Sigmoid colon (tissue), 6 donors: ENCODE measurements at regions not wholly inside any gene's neighbourhood (a gene's known extent, or its start where the extent isn't known, plus 50 kb on each side); places are given as distances from the start of the nearest gene placed in this dataset.

Experiments used
- DNase-seq: peaks from one replicate; pipeline ENCODE4 v3.0.0-alpha.2; 2019
- H3K27ac ChIP-seq, 4 donors: fragments of 200-600 bp; sonication (generic); one replicate each; pipeline ENCODE4 v1.5.1; 2016 to 2019; ENCODE audit warnings: mild to moderate bottlenecking in 1 of 4
- H3K27me3 ChIP-seq, 3 donors: fragments of 200-600 bp; sonication (generic); one replicate each; pipeline ENCODE4 v1.5.1; 2019; ENCODE audit warnings: mild to moderate bottlenecking in 1 of 3
- H3K36me3 ChIP-seq, 4 donors: fragments of 200-600 bp; sonication (generic); one replicate each; pipeline ENCODE4 v1.5.1; 2016 to 2019
- H3K4me1 ChIP-seq, 4 donors: fragments of 200-600 bp; sonication (generic); one replicate each; pipeline ENCODE4 v1.5.1; 2017 to 2019
- H3K4me3 ChIP-seq, 4 donors: fragments of 200-600 bp; sonication (generic); one replicate each; pipeline ENCODE4 v1.5.1; 2017 to 2019; ENCODE audit warnings: mild to moderate bottlenecking in 2 of 4, moderate library complexity in 1 of 4
- H3K9me3 ChIP-seq, 4 donors: fragments of 200-600 bp in 3 of 4; sonication (generic) in 3 of 4; one replicate each; pipeline versions ENCODE4 v1.5.1 to v1.6.1; 2013 to 2019
- CTCF ChIP-seq, 4 experiments: fragments of 450-650 bp in 3 of 4; fragments of 200-600 bp in 1 of 4; IDR thresholded peaks; one replicate each; pipeline ENCODE4 v1.5.1; 2016 to 2019; ENCODE audit warnings: antibody characterized with exemption in 4 of 4, mild to moderate bottlenecking in 3 of 4, moderate library complexity in 2 of 4
- EP300 ChIP-seq, 4 donors: sonication (generic); formaldehyde crosslinking; IDR thresholded peaks; one replicate each; pipeline ENCODE4 v1.6.1; 2017; ENCODE audit warnings: antibody characterized with exemption in 4 of 4
- POLR2A ChIP-seq, 2 donors: fragments of 450-650 bp; IDR thresholded peaks; one replicate each; pipeline ENCODE4 v1.6.1; 2016; ENCODE audit warnings: antibody characterized with exemption in 2 of 2, mild to moderate bottlenecking in 2 of 2, moderate library complexity in 2 of 2
- POLR2AphosphoS5 ChIP-seq, 4 donors: sonication (generic); formaldehyde crosslinking; IDR thresholded peaks; one replicate each; pipeline ENCODE4 v1.6.1; 2017; ENCODE audit warnings: antibody characterized with exemption in 4 of 4
- WGBS, 2 donors: extraction: QIAGEN DNeasy Blood & Tissue Kit; methylation state at CpG; one replicate each; pipeline ENCODE4 v1.1.7; 2013; 5-methylcytosine and 5-hydroxymethylcytosine counted together
- intact Hi-C: fragments of 100-400 bp; cut with DNase I; formaldehyde crosslinking; loops from one replicate; pipeline ENCODE4 v1.15.1; 2023
- donor health status: healthy with polysubstance abuse.
- donor health status: healthy.

GRCh38 chr2:150688016-150688415 lies 200.5 kb upstream of the RND3 start:
- H3K9me3 ChIP-seq: no peaks in the 10 kb centered on the region
- DNase-seq: no peak
- H3K36me3 ChIP-seq: no peaks in the 10 kb centered on the region
- H3K27me3 ChIP-seq: no peaks in the 10 kb centered on the region
- intact Hi-C loops: no loop called here
- H3K27ac ChIP-seq: no peak overlapping the region
- H3K4me3 ChIP-seq: no peak overlapping the region
- WGBS, 2 donors: 35 to 68% methylated on average over 3 of the region's 3 CpGs
- TF ChIP-seq EP300 (IDR thresholded peaks at IDR 0.05): no peak
- no peak for TF ChIP-seq CTCF (IDR thresholded peaks at IDR 0.05)
- no peak for TF ChIP-seq POLR2A (IDR thresholded peaks at IDR 0.05)
- no peak for TF ChIP-seq POLR2AphosphoS5 (IDR thresholded peaks at IDR 0.05)
- H3K4me1 ChIP-seq: no peaks in the 10 kb centered on the region

- H3K4me3 ChIP-seq: no peak overlapping the region
- no peak for TF ChIP-seq CTCF (IDR thresholded peaks at IDR 0.05)
- TF ChIP-seq EP300 (IDR thresholded peaks at IDR 0.05): no peak
- no peak for TF ChIP-seq POLR2A (IDR thresholded peaks at IDR 0.05)
- no peak for TF ChIP-seq POLR2AphosphoS5 (IDR thresholded peaks at IDR 0.05)
- H3K4me1 ChIP-seq: no peaks in the 10 kb centered on the region
- no peak for DNase-seq
- no peak overlapping the region for H3K27ac ChIP-seq
- H3K27me3 ChIP-seq: no peaks in the 10 kb centered on the region
- H3K9me3 ChIP-seq: no peaks in the 10 kb centered on the region
- 79 to 88% methylated on average over 1 of the region's 1 CpG for WGBS, 2 donors
- intact Hi-C loops: no loop called here
- no peaks in the 10 kb centered on the region for H3K36me3 ChIP-seq
Measured at GRCh38 chr2:150686391-150686790, 198.9 kb upstream of the RND3 start.

GRCh38 chr2:150681120-150681804 lies 193.8 kb upstream of the RND3 start:
- no peak for DNase-seq
- Histone ChIP-seq H3K27me3 (no peaks in the 10 kb centered on the region), H3K4me3 (no peak overlapping the region), H3K9me3 (no peaks in the 10 kb centered on the region), H3K27ac (no peak overlapping the region), H3K4me1 (no peaks in the 10 kb centered on the region), H3K36me3 (no peaks in the 10 kb centered on the region)
- intact Hi-C loops: no loop called here
- 76 to 77% methylated on average over 2 of the region's 2 CpGs for WGBS, 2 donors
- TF ChIP-seq POLR2A (IDR thresholded peaks at IDR 0.05) (no peak), CTCF (IDR thresholded peaks at IDR 0.05) (no peak), POLR2AphosphoS5 (IDR thresholded peaks at IDR 0.05) (no peak), EP300 (IDR thresholded peaks at IDR 0.05) (no peak)

- Histone ChIP-seq H3K36me3 (no peaks in the 10 kb centered on the region), H3K9me3 (no peaks in the 10 kb centered on the region), H3K4me3 (no peak overlapping the region), H3K27ac (no peak overlapping the region), H3K27me3 (no peaks in the 10 kb centered on the region), H3K4me1 (no peaks in the 10 kb centered on the region)
- WGBS, 2 donors: 86% methylated on average over 8 of the region's 8 CpGs
- intact Hi-C loops: no loop called here
- no peak for DNase-seq
- no peak for TF ChIP-seq CTCF (IDR thresholded peaks at IDR 0.05)
- no peak for TF ChIP-seq EP300 (IDR thresholded peaks at IDR 0.05)
Measured at GRCh38 chr2:150679456-150680120, 192.1 kb upstream of the RND3 start.
